SK-N-MC (cell line): ENCODE measurements at regions not wholly inside any gene's neighbourhood (a gene's known extent, or its start where the extent isn't known, plus 50 kb on each side); places are given as distances from the start of the nearest gene placed in this dataset.

Experiments used
- EZH2 ChIP-seq: fragments of 200-600 bp; sonication (generic); IDR thresholded peaks from one replicate; pipeline ENCODE4 v1.6.1; 2017; ENCODE audit warnings: antibody characterized with exemption
- FOXP2 ChIP-seq: optimal IDR thresholded peaks from 2 replicates; pipeline ENCODE3; 2011; ENCODE audit warnings: mild to moderate bottlenecking, moderate library complexity; ENCODE audit not compliant: insufficient read depth; ENCODE audit errors: extremely low read length, control extremely low read depth
- POLR2AphosphoS5 ChIP-seq: IDR thresholded peaks from 2 replicates; pipeline ENCODE4 v1.6.1; 2012; ENCODE audit warnings: mild to moderate bottlenecking, low read depth, low read length, borderline replicate concordance

GRCh38 chr4:91904556-91904955 lies 399.2 kb upstream of the GRID2 start:
- TF ChIP-seq EZH2 (no peak), POLR2AphosphoS5 (no peak), FOXP2 (no peak)
